Right lobe of liver (tissue), 6 donors: ENCODE measurements at regions not wholly inside any gene's neighbourhood (a gene's known extent, or its start where the extent isn't known, plus 50 kb on each side); places are given as distances from the start of the nearest gene placed in this dataset.

Source experiments
- ATAC-seq, 4 donors: fragments of 200-7000 bp; cut with Tn5 transposase; one replicate each; pipeline ENCODE4 v1.9.1; 2020; ENCODE audit warnings: mild to moderate bottlenecking in 4 of 4, moderate library complexity in 4 of 4
- DNase-seq, 3 donors: peaks; one replicate each; pipeline ENCODE4 v3.0.0-alpha.2; 2020
- H3K27ac ChIP-seq, 3 donors: fragments of 200-600 bp; one replicate each; pipeline ENCODE4 v1.8.0; 2022
- H3K27me3 ChIP-seq, 2 donors: fragments of 200-600 bp; one replicate each; pipeline ENCODE4 v1.8.0; 2022
- H3K36me3 ChIP-seq, 4 donors: fragments of 200-600 bp; sonication (generic) in 1 of 4; one replicate each; pipeline versions ENCODE4 v1.5.1 to v1.8.0; 2017 to 2022; ENCODE audit warnings: control low read depth in 1 of 4
- H3K4me1 ChIP-seq, 4 donors: fragments of 200-600 bp; sonication (generic) in 1 of 4; one replicate each; pipeline versions ENCODE4 v1.5.1 to v1.8.0; 2017 to 2022; ENCODE audit warnings: control low read depth in 1 of 4
- H3K4me3 ChIP-seq, 3 donors: fragments of 200-600 bp; one replicate each; pipeline ENCODE4 v1.8.0; 2022
- H3K9me3 ChIP-seq, 4 donors: fragments of 200-600 bp; sonication (generic) in 1 of 4; one replicate each; pipeline versions ENCODE4 v1.5.1 to v1.8.0; 2017 to 2022; ENCODE audit warnings: control low read depth in 1 of 4
- CTCF ChIP-seq, 4 donors: fragments of 200-600 bp in 3 of 4; fragments of 450-650 bp in 1 of 4; IDR thresholded peaks; one replicate each; pipeline versions ENCODE4 v1.5.1 to v1.8.0; 2016 to 2022; ENCODE audit warnings: antibody characterized with exemption in 4 of 4, mild to moderate bottlenecking in 2 of 4
- POLR2A ChIP-seq: fragments of 450-650 bp; IDR thresholded peaks from one replicate; pipeline ENCODE4 v1.6.1; 2017; ENCODE audit warnings: antibody characterized with exemption, mild to moderate bottlenecking
- WGBS: methylation state at CpG from one replicate; pipeline ENCODE4 v1.1.6; 2018; ENCODE audit warnings: low coverage, low lambda C conversion rate; ENCODE audit not compliant: insufficient coverage; ENCODE audit errors: missing lambda C conversion rate; 5-methylcytosine and 5-hydroxymethylcytosine counted together
- intact Hi-C, 2 donors: fragments of 100-400 bp; cut with DNase I; formaldehyde crosslinking; loops; one replicate each; pipeline versions ENCODE4 v1.11.2 to v1.14.1; 2022
- donor health status: DM: no; HTN: yes; CAD: no.
- donor health status: DM: no; HTN: no; CAD: no.
- donor health status: DM: no; HTN: no; CAD: no.
- donor health status: DM: no; HTN: yes; CAD: no.
- donor health status: DM: no; HTN: yes; CAD: no.

- ATAC-seq: no peak
- Histone ChIP-seq H3K27me3 (no peaks in the 10 kb centered on the region), H3K4me1 (no peaks in the 10 kb centered on the region), H3K4me3 (no peak overlapping the region), H3K9me3 (no peaks in the 10 kb centered on the region), H3K36me3 (no peaks in the 10 kb centered on the region), H3K27ac (no peak overlapping the region)
- no peak for DNase-seq
- 32% methylated on average over 11 of the region's 13 CpGs for WGBS
- TF ChIP-seq CTCF (IDR thresholded peaks at IDR 0.05): no peak
- intact Hi-C loops: no loop called here
These were observed 71.5 kb upstream of the DISP3 start for GRCh38 chr1:11407301-11407994.

GRCh38 chr1:11412141-11412540, 66.8 kb upstream of the DISP3 start:
- no peak for TF ChIP-seq POLR2A
- TF ChIP-seq CTCF (IDR thresholded peaks at IDR 0.05): no peak
- WGBS: 30% methylated on average over 2 of the region's 3 CpGs
- Histone ChIP-seq H3K27ac (no peak overlapping the region), H3K9me3 (no peaks in the 10 kb centered on the region), H3K27me3 (no peaks in the 10 kb centered on the region), H3K36me3 (no peaks in the 10 kb centered on the region), H3K4me3 (no peak overlapping the region), H3K4me1 (no peaks in the 10 kb centered on the region)
- ATAC-seq: no peak
- DNase-seq: no peak
- intact Hi-C loops: no loop called here

DNA sequence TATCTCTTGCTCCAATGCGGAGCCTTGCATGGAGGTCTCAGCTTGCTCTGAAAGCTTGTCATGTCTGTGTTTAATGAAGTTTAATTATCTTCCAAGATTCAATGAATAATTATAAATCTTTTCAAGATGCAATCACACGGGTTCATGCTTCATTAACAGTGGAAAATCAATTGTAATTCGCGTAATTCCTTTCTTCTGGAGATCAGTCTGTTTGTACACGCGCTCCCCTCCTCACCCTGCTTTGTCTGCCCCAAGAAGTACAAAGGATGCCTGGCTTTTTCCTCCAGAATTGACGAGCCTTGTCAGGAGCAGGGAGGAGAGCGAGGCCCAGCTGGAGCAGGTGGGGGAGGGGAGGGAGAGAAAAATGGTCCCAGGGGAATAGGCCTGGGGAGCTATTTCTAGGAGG, 65.0 kb upstream of the DISP3 start:
- Histone ChIP-seq H3K36me3 (no peaks in the 10 kb centered on the region), H3K27ac (no peak overlapping the region), H3K4me1 (no peaks in the 10 kb centered on the region), H3K9me3 (no peaks in the 10 kb centered on the region), H3K4me3 (no peak overlapping the region), H3K27me3 (no peaks in the 10 kb centered on the region)
- ATAC-seq (no peak), DNase-seq (no peak)
- intact Hi-C loops: no loop called here
- 27% methylated on average over 8 of the region's 8 CpGs for WGBS
- TF ChIP-seq POLR2A: no peak
- TF ChIP-seq CTCF (IDR thresholded peaks at IDR 0.05): no peak

DNA sequence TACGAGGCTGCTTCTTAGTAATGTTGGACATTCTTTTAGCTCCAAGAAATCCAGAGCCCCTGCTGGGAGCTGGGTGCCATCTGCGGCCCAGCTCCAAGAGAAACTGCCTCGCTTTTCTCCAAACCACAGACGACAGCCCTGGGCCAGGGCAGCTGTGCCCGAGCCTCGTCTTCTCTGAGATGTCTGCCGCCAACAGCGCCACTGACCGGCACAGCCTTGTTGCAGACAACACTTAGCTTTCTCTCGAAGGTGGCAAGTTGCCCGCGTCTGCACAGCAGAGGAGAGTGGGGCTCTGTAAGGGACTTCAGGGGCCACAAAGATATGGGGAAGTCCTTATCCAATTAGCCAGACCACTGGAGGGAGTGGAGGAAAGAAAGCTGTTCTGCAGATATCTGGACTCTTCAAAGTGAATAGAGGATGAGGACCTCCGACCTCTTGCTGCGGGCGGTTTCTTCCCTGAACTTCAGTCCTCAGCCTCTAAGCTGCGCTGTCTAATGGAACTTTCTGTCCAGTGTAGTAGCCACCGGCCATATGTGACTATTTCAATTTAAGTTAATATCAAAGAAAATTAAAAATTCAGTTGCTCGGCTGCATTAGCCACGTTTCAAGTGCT, 63.9 kb upstream of the DISP3 start:
- Histone ChIP-seq H3K36me3 (no peaks in the 10 kb centered on the region), H3K4me3 (no peak overlapping the region), H3K27me3 (no peaks in the 10 kb centered on the region), H3K9me3 (no peaks in the 10 kb centered on the region), H3K4me1 (no peaks in the 10 kb centered on the region), H3K27ac (no peak overlapping the region)
- no peak for DNase-seq
- no peak for ATAC-seq
- TF ChIP-seq POLR2A (no peak), CTCF (IDR thresholded peaks at IDR 0.05) (no peak)
- intact Hi-C loops: no loop called here
- 46% methylated on average over 14 of the region's 19 CpGs for WGBS
